ENCODE measurements at regions not wholly inside any gene's neighbourhood (a gene's known extent, or its start where the extent isn't known, plus 50 kb on each side); places are given as distances from the start of the nearest gene placed in this dataset.

DNA sequence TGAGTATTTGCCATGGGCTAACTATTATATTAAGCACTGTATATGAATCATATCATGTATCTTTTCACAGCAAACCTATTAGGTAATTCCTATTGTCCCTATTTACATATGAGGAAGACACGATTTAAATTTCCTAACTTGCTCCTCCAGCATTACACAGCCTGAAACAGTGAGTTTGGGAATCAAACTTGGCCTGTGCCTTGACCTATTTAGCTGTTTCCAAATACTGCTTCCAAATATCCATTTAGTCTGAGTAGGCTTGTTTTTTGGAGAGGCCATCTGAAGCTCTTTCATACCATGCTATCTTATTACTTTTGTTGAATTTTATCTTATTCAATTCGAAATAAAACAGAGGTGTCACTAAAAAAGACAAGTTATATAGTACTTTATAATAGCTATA lies 447.3 kb upstream of the MPDZ start:
- no peak for DNase-seq (ENCODE audit: low spot score)
- Mint-ChIP-seq H3K27ac (ENCODE audit: unreplicated experiment) (no peak overlapping the region), H3K4me3 (ENCODE audit: unreplicated experiment) (no peak overlapping the region), H3K36me3 (ENCODE audit: low read depth, unreplicated experiment) (no peaks in the 10 kb centered on the region), H3K9me3 (ENCODE audit: unreplicated experiment) (no peaks in the 10 kb centered on the region), H3K4me1 (ENCODE audit: unreplicated experiment) (peaks cover 5% of the 10 kb centered on the region), H3K27me3 (ENCODE audit: unreplicated experiment) (no peaks in the 10 kb centered on the region)
- TF ChIP-seq, protein P1, sequence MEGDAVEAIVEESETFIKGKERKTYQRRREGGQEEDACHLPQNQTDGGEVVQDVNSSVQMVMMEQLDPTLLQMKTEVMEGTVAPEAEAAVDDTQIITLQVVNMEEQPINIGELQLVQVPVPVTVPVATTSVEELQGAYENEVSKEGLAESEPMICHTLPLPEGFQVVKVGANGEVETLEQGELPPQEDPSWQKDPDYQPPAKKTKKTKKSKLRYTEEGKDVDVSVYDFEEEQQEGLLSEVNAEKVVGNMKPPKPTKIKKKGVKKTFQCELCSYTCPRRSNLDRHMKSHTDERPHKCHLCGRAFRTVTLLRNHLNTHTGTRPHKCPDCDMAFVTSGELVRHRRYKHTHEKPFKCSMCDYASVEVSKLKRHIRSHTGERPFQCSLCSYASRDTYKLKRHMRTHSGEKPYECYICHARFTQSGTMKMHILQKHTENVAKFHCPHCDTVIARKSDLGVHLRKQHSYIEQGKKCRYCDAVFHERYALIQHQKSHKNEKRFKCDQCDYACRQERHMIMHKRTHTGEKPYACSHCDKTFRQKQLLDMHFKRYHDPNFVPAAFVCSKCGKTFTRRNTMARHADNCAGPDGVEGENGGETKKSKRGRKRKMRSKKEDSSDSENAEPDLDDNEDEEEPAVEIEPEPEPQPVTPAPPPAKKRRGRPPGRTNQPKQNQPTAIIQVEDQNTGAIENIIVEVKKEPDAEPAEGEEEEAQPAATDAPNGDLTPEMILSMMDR (IDR thresholded peaks at IDR 0.05; ENCODE audit: unreplicated experiment) = no peak

DNA sequence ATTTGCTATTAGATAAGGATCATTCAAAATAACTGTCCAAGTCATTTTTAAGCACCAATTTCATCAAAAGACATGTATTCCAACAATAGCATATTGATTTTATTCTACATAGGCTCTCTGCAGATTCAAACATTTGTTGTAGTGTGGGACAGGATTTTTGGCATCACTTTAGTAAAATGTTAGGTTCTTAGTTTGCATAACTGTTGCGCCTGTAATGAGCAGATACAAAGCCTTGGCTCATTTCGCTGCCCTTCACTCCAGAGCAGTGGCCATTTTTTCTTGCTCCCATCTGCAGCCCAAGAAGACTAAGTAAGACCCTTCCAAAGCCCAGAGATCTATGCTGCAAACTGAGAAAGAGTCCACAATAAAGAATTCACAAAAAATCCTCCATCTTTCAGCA lies 446.0 kb upstream of the MPDZ start:
- H3K4me3 Mint-ChIP-seq (ENCODE audit: unreplicated experiment) = no peak overlapping the region
- H3K4me1 Mint-ChIP-seq (ENCODE audit: unreplicated experiment) = peaks cover 5% of the 10 kb centered on the region
- TF ChIP-seq, protein P1 (IDR thresholded peaks at IDR 0.05; ENCODE audit: unreplicated experiment) = no peak
- no peaks in the 10 kb centered on the region for H3K27me3 Mint-ChIP-seq (ENCODE audit: unreplicated experiment)
- H3K9me3 Mint-ChIP-seq (ENCODE audit: unreplicated experiment) = no peaks in the 10 kb centered on the region
- no peaks in the 10 kb centered on the region for H3K36me3 Mint-ChIP-seq (ENCODE audit: low read depth, unreplicated experiment)
- no peak overlapping the region for H3K27ac Mint-ChIP-seq (ENCODE audit: unreplicated experiment)
- DNase-seq (ENCODE audit: low spot score) = no peak

DNA sequence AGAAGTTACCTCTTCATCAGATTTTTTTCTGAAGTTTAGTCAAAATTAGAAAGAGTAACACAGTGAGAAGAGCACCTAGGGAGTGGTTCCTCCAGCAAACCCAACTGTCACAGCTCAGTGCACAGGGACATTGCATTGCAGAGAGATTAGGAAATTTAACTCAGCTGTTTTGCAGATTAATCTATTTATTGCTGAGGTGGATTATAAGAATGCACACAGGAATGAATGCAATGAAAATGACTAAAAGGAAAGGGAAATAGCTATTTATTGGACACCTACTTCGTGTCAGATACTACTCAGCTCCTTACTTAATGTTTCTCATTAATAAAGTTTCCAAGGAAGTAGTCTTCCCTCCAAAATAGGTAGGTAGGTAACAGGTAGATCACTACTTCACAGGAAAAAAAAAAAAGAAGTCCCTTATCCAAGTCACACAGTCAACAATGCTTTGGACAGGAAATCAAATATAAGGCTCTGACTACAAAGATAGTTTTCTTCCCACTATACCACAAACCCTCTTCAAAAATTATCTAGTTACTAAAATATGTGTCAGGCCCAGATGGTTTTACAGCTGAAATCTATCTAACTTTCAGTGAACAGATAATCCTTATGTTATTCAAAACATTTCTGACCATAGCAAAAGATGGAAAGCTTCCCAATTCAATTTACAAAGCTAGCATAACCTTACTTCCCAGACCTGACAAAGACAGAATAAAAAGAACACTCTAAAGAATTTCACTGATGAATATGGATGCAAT lies 442.2 kb upstream of the MPDZ start:
- H3K27ac Mint-ChIP-seq (ENCODE audit: unreplicated experiment) = no peak overlapping the region
- no peak for DNase-seq (ENCODE audit: low spot score)

DNA sequence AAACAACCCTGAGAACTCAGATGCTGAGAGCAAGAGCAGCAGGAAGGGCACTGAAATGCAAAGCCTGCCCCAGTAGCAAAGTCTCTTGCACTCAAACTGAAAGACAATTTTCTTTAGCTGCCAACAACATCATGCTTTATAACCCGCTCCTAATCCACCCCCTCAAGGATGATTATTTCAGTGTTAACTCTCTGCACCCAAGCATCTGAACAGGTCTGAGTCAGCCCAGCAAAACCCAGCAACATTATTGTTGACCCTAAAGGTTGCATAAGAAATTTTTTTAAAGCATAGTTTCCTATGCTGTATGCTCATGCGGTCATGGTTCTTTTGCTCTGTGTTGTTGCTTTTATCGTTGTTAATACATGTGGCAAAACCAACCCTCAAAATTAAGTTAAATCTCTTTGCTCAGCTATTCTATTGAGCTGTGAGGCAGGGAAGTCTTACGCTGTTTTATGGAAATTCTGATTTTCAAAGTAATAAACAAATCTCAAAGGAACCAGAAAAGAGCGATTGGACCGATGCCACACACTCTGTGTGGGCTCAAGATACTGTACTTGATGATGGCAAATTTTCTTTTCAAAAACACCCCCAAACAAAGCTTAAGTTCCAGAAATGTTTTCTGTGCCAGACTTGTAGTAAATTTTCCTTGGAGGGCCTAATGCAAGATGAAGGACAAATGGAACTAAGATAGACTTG lies 440.6 kb upstream of the MPDZ start:
- Mint-ChIP-seq H3K4me1 (ENCODE audit: unreplicated experiment) (peaks cover 3% of the 10 kb centered on the region), H3K36me3 (ENCODE audit: low read depth, unreplicated experiment) (no peaks in the 10 kb centered on the region), H3K4me3 (ENCODE audit: unreplicated experiment) (no peak overlapping the region), H3K9me3 (ENCODE audit: unreplicated experiment) (no peaks in the 10 kb centered on the region), H3K27ac (ENCODE audit: unreplicated experiment) (no peak overlapping the region), H3K27me3 (ENCODE audit: unreplicated experiment) (no peaks in the 10 kb centered on the region)
- no peak for DNase-seq (ENCODE audit: low spot score)
- TF ChIP-seq, protein P1 (IDR thresholded peaks at IDR 0.05; ENCODE audit: unreplicated experiment) = no peak

More for the DNA sequence above, 442.2 kb upstream of the MPDZ start:
- TF ChIP-seq, protein P1 (IDR thresholded peaks at IDR 0.05; ENCODE audit: unreplicated experiment) = no peak
- Mint-ChIP-seq H3K4me3 (ENCODE audit: unreplicated experiment) (no peak overlapping the region), H3K4me1 (ENCODE audit: unreplicated experiment) (peaks cover 2% of the 10 kb centered on the region), H3K27me3 (ENCODE audit: unreplicated experiment) (no peaks in the 10 kb centered on the region), H3K36me3 (ENCODE audit: low read depth, unreplicated experiment) (no peaks in the 10 kb centered on the region), H3K9me3 (ENCODE audit: unreplicated experiment) (no peaks in the 10 kb centered on the region)

DNA sequence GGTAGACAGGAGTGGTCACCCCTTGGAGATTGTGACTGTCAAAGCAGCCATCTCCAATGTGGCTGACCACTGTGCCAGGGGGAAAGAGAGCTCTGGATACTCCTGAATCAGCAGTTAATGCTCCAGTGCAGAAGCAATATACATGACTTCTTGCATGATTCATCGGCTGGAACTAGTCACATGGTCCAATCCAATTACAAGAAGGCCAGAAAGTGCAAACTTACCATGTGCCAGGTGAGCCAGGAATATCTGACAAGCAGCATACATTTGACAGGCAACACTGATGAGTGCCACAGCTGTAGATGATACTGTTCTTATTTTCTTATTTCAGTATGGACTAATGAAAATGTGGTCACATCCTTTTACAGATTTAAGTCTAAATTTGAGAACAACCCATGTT lies 440.0 kb upstream of the MPDZ start:
- Mint-ChIP-seq H3K4me1 (ENCODE audit: unreplicated experiment) (peaks cover 3% of the 10 kb centered on the region), H3K27ac (ENCODE audit: unreplicated experiment) (no peak overlapping the region), H3K9me3 (ENCODE audit: unreplicated experiment) (no peaks in the 10 kb centered on the region), H3K27me3 (ENCODE audit: unreplicated experiment) (no peaks in the 10 kb centered on the region), H3K4me3 (ENCODE audit: unreplicated experiment) (no peak overlapping the region), H3K36me3 (ENCODE audit: low read depth, unreplicated experiment) (no peaks in the 10 kb centered on the region)
- TF ChIP-seq, protein P1 (IDR thresholded peaks at IDR 0.05; ENCODE audit: unreplicated experiment) = no peak
- DNase-seq (ENCODE audit: low spot score) = no peak

All from endothelial cell (in vitro differentiated cells).